ENCODE measurements at regions not wholly inside any gene's neighbourhood (a gene's known extent, or its start where the extent isn't known, plus 50 kb on each side); places are given as distances from the start of the nearest gene placed in this dataset.

DNA sequence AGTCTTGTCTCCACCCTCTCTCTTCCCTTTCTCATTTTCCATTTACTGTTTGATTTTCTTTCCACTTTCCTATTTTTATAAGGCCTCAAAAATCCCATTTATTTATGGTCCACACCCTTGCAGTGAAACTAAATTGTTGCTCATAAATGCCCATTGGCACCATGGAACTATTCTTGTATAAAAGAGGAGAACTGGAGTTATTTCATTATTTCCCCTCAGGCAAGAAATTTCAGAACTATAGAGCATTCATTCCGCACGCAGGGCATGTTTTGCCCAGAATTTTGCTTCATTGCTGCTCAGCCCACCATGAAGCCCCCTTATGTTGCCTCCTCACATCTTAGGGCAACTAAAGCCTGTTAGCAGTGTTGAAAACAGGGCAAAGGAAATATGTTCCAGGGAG lies 113.7 kb upstream of the MMADHC start:
- H3T11ph ChIP-seq (ENCODE audit: low read length): no peak overlapping the region
- no peak overlapping the region for H3K4me3 Mint-ChIP-seq
- H3K14ac ChIP-seq (ENCODE audit: insufficient read depth, low read length): no peak overlapping the region
- H2BK5ac ChIP-seq (ENCODE audit: insufficient read length, low read length): no peak overlapping the region
- no peak overlapping the region; a peak in 2 of 7 replicates for H3K27ac Mint-ChIP-seq
- H3K27ac ChIP-seq (ENCODE audit: insufficient read length, low read depth, low read length): no peak overlapping the region
- TF ChIP-seq, protein P1, sequence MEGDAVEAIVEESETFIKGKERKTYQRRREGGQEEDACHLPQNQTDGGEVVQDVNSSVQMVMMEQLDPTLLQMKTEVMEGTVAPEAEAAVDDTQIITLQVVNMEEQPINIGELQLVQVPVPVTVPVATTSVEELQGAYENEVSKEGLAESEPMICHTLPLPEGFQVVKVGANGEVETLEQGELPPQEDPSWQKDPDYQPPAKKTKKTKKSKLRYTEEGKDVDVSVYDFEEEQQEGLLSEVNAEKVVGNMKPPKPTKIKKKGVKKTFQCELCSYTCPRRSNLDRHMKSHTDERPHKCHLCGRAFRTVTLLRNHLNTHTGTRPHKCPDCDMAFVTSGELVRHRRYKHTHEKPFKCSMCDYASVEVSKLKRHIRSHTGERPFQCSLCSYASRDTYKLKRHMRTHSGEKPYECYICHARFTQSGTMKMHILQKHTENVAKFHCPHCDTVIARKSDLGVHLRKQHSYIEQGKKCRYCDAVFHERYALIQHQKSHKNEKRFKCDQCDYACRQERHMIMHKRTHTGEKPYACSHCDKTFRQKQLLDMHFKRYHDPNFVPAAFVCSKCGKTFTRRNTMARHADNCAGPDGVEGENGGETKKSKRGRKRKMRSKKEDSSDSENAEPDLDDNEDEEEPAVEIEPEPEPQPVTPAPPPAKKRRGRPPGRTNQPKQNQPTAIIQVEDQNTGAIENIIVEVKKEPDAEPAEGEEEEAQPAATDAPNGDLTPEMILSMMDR (conservative IDR thresholded peaks at IDR 0.05): no peak
- H3K23me2 ChIP-seq (ENCODE audit: insufficient read length, low read depth, low read length, poor library complexity, severe bottlenecking): no peaks in the 10 kb centered on the region
- H4K5ac ChIP-seq (ENCODE audit: insufficient read length, low read depth, low read length): no peak overlapping the region
- H2BK120ac ChIP-seq (ENCODE audit: low read depth, low read length, poor library complexity, severe bottlenecking): no peak overlapping the region
- WGBS (ENCODE audit: extremely low coverage, insufficient read length, low lambda C conversion rate): no CpG with 5 or more reads among the region's 2 CpGs
- H2AFZ ChIP-seq (ENCODE audit: low read length): no peak overlapping the region
- no peaks in the 10 kb centered on the region for H3K9me3 ChIP-seq (ENCODE audit: control insufficient read depth, low read depth, low read length)
- no peak overlapping the region for H2BK15ac ChIP-seq (ENCODE audit: low read depth, low read length)
- H3K9ac ChIP-seq (ENCODE audit: extremely low read depth, insufficient read length, low read length): no peak overlapping the region
- H3K4me1 ChIP-seq (ENCODE audit: insufficient read depth, low read length): no peaks in the 10 kb centered on the region
- H3K4me2 ChIP-seq (ENCODE audit: insufficient read depth, insufficient read length, low read length): no peak overlapping the region
- no peaks in the 10 kb centered on the region for H3K27me3 Mint-ChIP-seq (ENCODE audit: low read depth)
- no peaks in the 10 kb centered on the region for H3K36me3 Mint-ChIP-seq (ENCODE audit: insufficient read depth in 1 of 3, low read depth in 3 of 3)
- H2BK12ac ChIP-seq (ENCODE audit: insufficient read length, low read depth, low read length): no peak overlapping the region
- no peak overlapping the region for H3K18ac ChIP-seq (ENCODE audit: insufficient read length, low read depth, low read length)
- H3K4ac ChIP-seq (ENCODE audit: low read depth, low read length): no peak overlapping the region
- H3K79me1 ChIP-seq (ENCODE audit: insufficient read depth, low read depth, low read length, poor library complexity, severe bottlenecking): no peaks in the 10 kb centered on the region
- H4K20me1 ChIP-seq (ENCODE audit: control insufficient read depth, insufficient read depth, insufficient read length): no peaks in the 10 kb centered on the region
- H3K9me3 Mint-ChIP-seq: no peaks in the 10 kb centered on the region
- no peak overlapping the region for H4K91ac ChIP-seq (ENCODE audit: insufficient read length, low read depth, low read length)
- no peak overlapping the region for H2BK20ac ChIP-seq (ENCODE audit: low read depth, low read length, poor library complexity, severe bottlenecking)
- no peaks in the 10 kb centered on the region for H3K79me2 ChIP-seq (ENCODE audit: insufficient read depth, low read length)
- no peak overlapping the region for H4K8ac ChIP-seq (replicated peaks; ENCODE audit: insufficient read length, low read depth, low read length)
- no peaks in the 10 kb centered on the region for H3K27me3 ChIP-seq (ENCODE audit: insufficient read depth, low read length)
- no peak overlapping the region for H3K23ac ChIP-seq (ENCODE audit: insufficient read length, low read depth, low read length)
- H3K56ac ChIP-seq (ENCODE audit: insufficient read length, low read depth, low read length): no peak overlapping the region
- peaks cover 7% of the 10 kb centered on the region in 2 experiments for H3K4me1 Mint-ChIP-seq
- DNase-seq: no peak
- H2AK5ac ChIP-seq (ENCODE audit: insufficient read length, low read length): no peak overlapping the region
